ENCODE measurements at regions not wholly inside any gene's neighbourhood (a gene's known extent, or its start where the extent isn't known, plus 50 kb on each side); places are given as distances from the start of the nearest gene placed in this dataset.
"Not testable (repeated sequence)": the region's sequence is repeated elsewhere in the genome, so short reads cannot be mapped to it uniquely, and the experiment has no call there.

DNA sequence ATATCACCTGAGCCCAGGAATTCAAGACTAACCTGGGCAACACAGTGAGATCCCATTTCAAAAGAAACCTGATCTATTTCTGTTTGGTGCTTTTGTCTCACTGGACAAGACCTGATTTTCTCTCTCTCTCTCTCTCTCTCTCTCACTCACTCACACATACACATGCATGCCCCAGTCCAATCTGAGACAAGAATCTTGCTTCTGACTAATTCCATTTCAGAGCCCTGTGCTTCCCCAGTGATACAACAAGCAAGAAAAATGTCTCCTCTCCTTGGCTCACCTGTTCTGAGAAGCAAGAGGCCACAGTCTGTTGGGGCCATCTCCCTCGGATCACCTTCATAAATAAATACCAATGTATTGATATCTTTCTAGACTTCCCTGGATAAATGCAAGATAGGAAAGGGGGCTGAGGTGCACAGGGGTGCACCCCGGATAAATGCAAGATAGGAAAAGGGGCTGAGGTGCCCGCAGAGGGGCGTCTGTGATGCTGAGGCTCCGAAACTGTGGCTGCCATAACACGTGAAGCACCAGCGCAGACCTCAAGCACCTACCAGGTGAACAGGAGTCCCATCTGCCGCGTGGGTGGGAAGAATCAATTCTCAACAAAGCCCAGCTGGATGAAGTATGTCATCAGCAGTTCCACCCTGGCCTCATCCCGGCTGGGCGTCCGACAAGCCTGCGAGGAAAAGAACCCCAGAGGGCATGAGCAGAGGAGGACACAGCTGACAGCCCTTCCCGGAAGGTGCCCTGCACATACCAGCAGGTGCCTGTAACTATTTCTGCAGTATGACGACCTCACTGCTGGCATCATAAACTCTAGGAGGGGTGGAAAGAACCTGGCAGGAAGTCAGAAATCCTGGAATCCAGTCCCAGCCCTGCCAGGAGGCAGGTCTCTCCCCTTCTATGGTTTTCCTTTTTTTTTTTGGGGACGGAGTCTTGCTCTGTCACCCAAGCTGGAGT is 280.0 kb downstream of the GOLGA6L6 start:
- DNase-seq, result not testable (repeated sequence)

GRCh38 chr15:20260650-20261049 is 280.9 kb downstream of the GOLGA6L6 start:
- DNase-seq, result not testable (repeated sequence)

- not testable (repeated sequence) for DNase-seq
These were observed 281.9 kb downstream of the GOLGA6L6 start for GRCh38 chr15:20259559-20260190.

GRCh38 chr15:20256394-20256793 is 285.2 kb downstream of the GOLGA6L6 start:
- not testable (repeated sequence) for DNase-seq

GRCh38 chr15:20255641-20256040 is 286.0 kb downstream of the GOLGA6L6 start:
- not testable (repeated sequence) for DNase-seq

GRCh38 chr15:20253047-20253615 is 288.5 kb downstream of the GOLGA6L6 start:
- not testable (repeated sequence) for DNase-seq

- not testable (repeated sequence) for DNase-seq
These were observed 289.6 kb downstream of the GOLGA6L6 start for GRCh38 chr15:20252040-20252439.

DNA sequence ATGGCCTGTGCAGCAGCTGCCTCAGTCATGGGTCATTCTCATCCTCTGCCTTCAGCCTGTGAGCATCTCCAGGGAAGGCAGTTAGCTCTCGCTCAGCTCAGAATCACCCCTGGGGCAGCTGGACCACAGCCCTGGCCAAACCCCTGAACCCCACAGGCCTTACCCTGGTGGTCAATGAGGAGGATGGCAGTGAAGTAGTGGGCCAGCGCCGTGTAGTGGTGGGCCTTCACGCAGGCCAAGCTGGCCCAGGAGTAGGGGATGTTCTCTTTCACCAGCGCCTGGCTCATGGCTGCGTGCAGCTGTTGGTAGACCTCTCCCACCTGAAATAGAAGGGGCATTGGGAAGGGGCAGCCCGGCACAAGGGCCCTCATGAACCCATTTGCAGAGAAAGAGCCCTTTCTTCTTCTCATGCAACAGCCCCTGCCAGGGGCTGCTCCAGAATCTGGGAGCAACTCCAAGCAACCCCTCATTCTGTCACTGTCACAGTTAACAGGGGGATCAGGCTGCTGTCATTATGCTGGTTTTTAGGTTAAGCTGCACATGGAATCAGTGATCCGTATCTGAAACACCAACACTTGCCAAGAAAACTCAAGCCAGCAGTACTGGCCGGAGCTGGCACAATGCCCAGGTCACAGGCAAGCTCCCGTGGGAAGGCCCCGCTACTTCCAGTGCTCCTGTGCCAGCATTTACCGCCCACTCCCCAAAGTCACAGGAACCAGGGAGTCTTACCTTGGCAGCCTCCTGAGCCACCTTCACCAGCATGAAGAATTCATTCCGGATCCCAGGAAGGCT is 290.2 kb downstream of the GOLGA6L6 start:
- DNase-seq, result not testable (repeated sequence)

DNA sequence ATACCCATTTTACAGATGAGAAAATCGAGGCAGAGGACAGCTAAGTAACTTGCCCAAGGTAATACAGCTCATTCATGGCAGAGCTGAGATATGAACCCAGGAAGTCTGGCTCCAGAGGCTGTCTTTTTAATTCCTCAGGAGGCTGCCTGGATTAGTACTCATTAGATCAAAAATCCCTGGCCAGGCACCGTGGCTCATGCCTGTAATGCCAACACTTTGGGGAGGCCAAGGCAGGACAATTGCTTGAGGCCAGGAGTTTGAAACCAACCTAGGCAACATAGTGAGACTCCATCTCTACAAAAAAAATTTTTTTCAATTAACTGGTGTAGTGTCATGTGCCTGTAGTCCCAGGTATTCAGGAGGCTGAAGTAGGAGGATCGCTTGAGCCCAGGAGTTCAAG is 291.4 kb downstream of the GOLGA6L6 start:
- DNase-seq, result not testable (repeated sequence)

DNA sequence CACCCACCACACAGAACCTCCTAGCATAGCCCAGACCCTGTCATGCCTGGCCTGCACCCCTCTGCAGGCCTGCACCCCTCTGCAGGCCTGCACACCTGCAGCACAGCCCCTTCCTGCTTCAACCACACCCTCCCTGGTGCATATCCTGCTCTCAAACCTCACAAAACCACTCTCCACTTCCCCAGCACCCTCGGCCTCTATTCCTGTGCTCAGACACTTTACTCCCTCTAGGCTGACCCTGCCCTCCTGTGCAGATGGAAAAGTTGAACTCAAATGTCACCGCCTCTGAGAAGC is 292.0 kb downstream of the GOLGA6L6 start:
- DNase-seq, result not testable (repeated sequence)

DNA sequence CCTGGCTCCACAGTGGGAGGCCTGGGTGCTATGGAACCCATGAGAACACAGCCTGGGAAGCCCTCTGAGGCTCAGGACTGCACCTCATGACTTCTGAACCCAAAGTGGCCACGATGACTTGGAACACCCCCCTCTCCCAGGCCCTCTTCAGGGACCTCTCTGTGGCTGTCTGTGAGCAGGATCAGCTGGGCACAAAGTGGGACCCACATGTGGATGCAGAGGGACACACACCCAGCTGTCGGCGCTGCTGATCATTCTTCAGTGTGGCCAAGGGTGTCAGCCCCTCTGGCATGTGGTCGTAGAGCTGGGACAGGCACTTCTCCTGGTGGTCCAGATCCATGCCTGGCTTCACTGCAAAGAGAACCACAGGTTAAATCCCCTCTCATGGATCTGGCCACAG is 293.2 kb downstream of the GOLGA6L6 start:
- DNase-seq, result not testable (repeated sequence)

DNA sequence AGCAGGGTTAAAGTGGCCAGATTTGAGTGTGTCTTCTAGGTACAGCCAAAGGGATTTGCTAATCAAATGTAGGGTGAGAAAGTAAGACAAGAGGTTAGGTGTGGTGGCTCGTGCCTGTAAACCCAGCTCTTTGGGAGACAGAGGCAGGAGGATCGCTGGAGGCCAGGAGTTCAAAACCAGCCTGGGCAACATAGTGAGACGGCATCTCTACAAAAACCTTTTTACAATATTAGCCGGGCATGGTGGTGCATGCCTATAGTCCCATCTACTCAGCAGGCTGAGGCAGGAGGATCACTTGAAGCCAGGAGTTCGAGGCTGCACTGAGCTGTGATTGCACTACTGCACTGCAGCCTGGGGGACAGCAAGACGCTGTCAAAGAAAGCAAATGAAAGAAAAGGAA is 294.5 kb downstream of the GOLGA6L6 start:
- not testable (repeated sequence) for DNase-seq

GRCh38 chr15:20246624-20247023 is 295.0 kb downstream of the GOLGA6L6 start:
- DNase-seq, result not testable (repeated sequence)

DNA sequence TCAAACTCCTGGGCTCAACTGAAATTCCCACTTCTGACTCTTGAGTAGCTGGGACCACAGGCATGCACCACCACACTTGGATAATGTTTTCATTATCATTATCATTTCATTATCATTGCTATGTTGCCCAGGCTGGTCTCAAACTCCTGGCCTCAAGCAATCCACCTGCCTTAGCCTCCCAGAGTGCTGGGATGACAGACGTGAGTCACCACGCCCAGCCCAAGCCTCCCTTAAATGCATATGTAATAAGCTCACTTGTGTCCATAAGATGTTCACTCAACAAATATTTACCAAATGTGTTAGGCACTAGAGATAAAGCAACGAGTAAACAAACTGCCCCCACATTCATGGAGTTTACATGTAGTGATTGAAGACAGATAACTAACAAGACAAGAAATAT is 295.7 kb downstream of the GOLGA6L6 start:
- DNase-seq, result not testable (repeated sequence)

DNA sequence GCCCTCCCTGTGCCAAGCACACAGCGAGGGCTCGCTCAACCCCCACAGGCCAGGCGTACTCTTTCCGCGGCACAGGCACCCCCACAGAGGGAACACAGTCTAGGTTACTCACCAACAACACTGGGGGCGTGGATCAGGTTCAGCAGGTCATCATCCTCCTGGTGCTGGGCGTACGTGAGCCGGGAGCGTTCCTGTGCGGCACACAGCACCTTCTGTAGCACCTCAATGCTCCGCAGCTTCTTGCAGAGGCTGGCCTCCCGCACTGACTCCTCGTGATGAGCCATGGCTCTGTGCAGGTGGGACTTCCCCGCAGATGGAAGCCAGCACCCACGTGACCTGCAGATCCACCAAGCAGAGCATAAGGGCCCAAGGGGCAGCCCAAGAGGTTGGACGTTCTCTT is 296.8 kb downstream of the GOLGA6L6 start:
- DNase-seq, result not testable (repeated sequence)

- DNase-seq, result not testable (repeated sequence)
These were observed 297.9 kb downstream of the GOLGA6L6 start for GRCh38 chr15:20243486-20244240.

DNA sequence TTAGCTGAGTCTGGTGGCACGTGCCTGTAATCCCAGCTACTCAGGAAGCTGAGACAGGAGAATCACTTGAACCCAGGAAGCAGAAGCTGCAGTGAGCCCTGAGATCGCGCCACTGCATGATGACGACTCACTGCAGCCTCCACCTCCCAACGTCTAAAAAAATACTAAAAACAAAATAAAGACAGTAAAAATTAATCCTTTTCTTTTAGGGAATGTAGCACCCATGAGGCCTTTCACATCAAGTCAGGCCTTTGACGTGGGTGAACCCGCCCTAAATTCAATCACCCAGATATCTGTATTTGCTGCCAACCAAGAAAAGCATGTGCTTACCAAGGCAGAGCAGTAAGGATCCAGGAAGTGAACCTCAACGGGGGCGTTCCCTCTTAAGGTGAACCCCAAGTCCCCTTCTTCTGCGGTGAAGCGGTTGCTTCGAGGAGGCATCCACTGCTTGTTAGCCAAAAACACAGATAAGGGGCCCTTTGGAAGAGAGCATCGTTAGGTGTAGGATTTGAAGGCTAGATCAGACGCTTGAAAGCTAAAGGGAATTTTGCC is 301.2 kb downstream of the GOLGA6L6 start:
- not testable (repeated sequence) for DNase-seq

- DNase-seq, result not testable (repeated sequence)
These were observed 302.4 kb downstream of the GOLGA6L6 start for GRCh38 chr15:20239186-20239585.

GRCh38 chr15:20237256-20238020 is 304.2 kb downstream of the GOLGA6L6 start:
- DNase-seq, result not testable (repeated sequence)

DNA sequence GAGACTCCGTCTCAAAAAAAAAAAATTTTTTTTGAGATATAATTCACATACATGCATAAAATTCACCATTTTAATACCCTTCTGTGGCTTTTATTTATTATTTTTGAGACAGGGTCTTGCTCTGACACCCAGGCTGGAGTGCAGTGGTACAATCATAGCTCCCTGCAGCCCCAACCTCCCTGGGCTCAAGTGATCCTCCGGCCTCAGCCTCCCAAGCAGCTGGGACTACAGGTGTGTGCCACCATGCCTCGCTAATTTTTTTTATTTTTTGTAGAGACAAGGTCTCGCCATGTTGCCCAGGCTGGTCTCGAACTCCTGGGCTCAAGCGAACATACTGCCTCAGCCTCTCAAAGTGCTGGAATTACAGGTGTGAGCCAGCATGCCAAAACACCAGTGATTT is 305.9 kb downstream of the GOLGA6L6 start:
- DNase-seq, result not testable (repeated sequence)

DNA sequence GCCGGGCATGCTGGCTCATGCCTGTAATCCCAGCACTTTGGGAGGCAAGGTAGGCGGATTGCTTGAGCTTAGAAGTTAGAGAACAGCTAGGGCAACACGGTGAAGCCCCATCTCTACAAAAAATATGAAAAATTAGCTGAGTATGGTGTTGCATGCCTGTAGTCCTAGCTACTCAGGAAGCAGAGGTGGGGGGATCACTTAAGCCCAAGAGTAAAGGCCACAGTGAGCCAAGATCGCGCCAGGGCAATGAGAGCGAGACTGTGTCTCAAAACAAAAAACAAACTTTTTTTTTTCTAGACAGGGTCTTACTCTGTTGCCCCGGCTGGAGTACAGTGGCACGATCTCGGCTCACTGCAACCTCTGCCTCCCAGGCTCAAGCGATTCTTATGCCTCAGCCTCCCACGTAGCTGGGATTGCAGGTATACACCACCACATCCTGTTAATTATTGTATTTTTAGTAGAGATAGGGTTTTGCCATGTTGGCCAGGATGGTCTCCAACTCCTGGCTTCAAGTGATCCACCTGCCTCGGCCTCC is 307.5 kb downstream of the GOLGA6L6 start:
- DNase-seq, result not testable (repeated sequence)
